HG03575 (cell line): ENCODE measurements at regions not wholly inside any gene's neighbourhood (a gene's known extent, or its start where the extent isn't known, plus 50 kb on each side); places are given as distances from the start of the nearest gene placed in this dataset.

ENCODE experiments used
- ATAC-seq: cut with Tn5 transposase; IDR thresholded peaks from one replicate; pipeline ENCODE4 v1.9.1; 2021; ENCODE audit not compliant: unreplicated experiment, insufficient number of reproducible peaks, low FRiP score; ENCODE audit errors: extremely low read depth

GRCh38 chr6:138600726-138601125 is 101.4 kb upstream of the NHSL1 start:
- no peak for ATAC-seq

- no peak for ATAC-seq
These were observed 101.8 kb upstream of the NHSL1 start for GRCh38 chr6:138601128-138601527.

- ATAC-seq: no peak
These were observed 106.7 kb upstream of the NHSL1 start for GRCh38 chr6:138605958-138606357.

GRCh38 chr6:138607478-138608433 is 108.5 kb upstream of the NHSL1 start:
- no peak for ATAC-seq

- no peak for ATAC-seq
These were observed 109.6 kb upstream of the NHSL1 start for GRCh38 chr6:138608896-138609295.

GRCh38 chr6:138609801-138610430 is 110.6 kb upstream of the NHSL1 start:
- no peak for ATAC-seq

- no peak for ATAC-seq
These were observed 111.5 kb upstream of the NHSL1 start for GRCh38 chr6:138610816-138611215.

- ATAC-seq: no peak
These were observed 114.9 kb upstream of the NHSL1 start for GRCh38 chr6:138614151-138614550.

- ATAC-seq: no peak
These were observed 118.9 kb upstream of the NHSL1 start for GRCh38 chr6:138618168-138618567.

GRCh38 chr6:138620630-138621029 is 121.3 kb upstream of the NHSL1 start:
- ATAC-seq: no peak

- ATAC-seq: no peak
These were observed 123.7 kb upstream of the NHSL1 start for GRCh38 chr6:138622967-138623366.

GRCh38 chr6:138631566-138631965 is 132.3 kb upstream of the NHSL1 start:
- ATAC-seq: no peak

GRCh38 chr6:138637822-138638221 is 135.7 kb upstream of the CCDC28A start:
- no peak for ATAC-seq

GRCh38 chr6:138638604-138639003 is 135.0 kb upstream of the CCDC28A start:
- no peak for ATAC-seq

GRCh38 chr6:138640028-138640427 is 133.5 kb upstream of the CCDC28A start:
- no peak for ATAC-seq

GRCh38 chr6:138643210-138643609 is 130.4 kb upstream of the CCDC28A start:
- ATAC-seq: no peak

GRCh38 chr6:138645976-138646640 is 127.5 kb upstream of the CCDC28A start:
- no peak for ATAC-seq

GRCh38 chr6:138647006-138647405 is 126.6 kb upstream of the CCDC28A start:
- no peak for ATAC-seq

- ATAC-seq: no peak
These were observed 125.4 kb upstream of the CCDC28A start for GRCh38 chr6:138648127-138648526.

- ATAC-seq: no peak
These were observed 122.1 kb upstream of the CCDC28A start for GRCh38 chr6:138651491-138651890.
